ENCODE measurements at regions not wholly inside any gene's neighbourhood (a gene's known extent, or its start where the extent isn't known, plus 50 kb on each side); places are given as distances from the start of the nearest gene placed in this dataset.
"Not testable (repeated sequence)": the region's sequence is repeated elsewhere in the genome, so short reads cannot be mapped to it uniquely, and the experiment has no call there.

DNA sequence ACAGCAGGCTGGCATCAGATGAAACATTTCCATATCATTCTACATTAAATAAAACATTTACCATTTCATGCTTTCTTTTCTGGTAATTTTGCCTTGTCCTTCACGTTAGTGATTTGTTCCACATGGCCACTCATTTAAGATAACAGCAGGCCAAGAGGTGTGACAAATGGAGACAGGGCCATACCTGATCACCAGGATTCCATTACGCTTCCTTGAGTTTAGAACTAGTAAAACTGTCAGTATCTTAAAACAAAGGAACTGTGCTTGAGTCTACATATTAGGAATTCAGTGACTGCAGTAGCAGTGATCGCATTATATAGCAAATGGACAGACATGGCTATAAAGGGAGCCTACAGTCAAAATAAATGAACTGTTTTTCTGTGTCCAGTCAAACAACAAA lies 155.1 kb upstream of the FSHR start:
- DNase-seq (ENCODE audit: low spot score), result no peak

DNA sequence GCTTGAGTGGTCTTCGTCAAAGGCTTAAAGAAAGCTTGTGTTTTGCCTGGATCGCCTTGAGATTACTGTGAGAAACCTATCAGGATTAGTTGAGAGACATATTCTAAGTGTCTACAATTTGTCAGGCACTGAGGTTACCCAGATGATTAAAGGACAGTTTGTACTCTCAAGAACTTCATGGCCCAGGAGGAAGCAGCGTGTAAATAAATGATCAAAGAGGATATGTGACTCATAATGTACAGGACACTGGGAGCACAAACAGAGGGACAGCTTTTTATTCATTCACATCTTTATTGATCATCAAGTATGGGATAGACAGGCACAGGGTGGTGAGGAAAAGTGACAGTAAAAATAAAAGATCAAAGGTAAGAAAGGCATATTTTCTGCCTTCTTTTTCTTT lies 152.6 kb upstream of the FSHR start:
- DNase-seq (ENCODE audit: low spot score), result no peak

DNA sequence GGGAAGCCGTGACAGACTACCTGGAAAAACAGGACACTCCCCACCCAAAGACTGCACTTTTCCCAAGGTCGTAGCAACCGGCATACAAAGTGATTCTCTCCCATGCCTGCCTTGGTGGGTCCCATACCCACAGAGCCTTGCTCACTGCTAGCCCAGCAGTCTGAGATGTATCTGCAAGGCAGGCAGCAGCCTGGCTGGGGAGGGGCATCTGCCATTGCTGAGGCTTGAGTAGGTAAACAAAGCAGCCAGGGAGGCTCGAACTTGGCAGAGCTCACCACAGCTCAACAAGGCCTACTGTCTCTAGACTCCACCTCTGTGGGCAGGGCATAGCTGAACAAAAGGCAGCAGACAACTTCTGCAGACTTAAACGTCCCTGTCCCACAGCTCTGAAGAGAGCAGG lies 144.4 kb upstream of the FSHR start:
- not testable (repeated sequence) for DNase-seq (ENCODE audit: low spot score)

DNA sequence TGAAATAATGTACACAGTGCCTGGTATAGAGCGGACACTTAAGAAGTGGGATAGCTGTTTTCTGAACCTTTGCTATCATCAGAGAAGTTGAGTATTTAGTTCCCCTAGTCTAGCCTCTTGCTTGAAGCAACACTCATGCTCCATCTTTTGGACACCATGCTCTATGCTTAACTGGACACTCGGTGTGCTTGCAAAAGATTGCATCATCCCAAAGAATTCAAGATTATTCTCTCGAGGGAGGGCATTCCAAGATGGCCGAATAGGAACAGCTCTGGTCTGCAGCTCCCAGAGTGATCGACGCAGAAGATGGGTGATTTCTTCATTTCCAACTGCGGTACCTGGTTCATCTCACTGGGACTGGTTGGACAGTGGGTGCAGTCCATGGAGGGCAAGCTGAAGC lies 143.9 kb upstream of the FSHR start:
- no peak for DNase-seq (ENCODE audit: low spot score)

DNA sequence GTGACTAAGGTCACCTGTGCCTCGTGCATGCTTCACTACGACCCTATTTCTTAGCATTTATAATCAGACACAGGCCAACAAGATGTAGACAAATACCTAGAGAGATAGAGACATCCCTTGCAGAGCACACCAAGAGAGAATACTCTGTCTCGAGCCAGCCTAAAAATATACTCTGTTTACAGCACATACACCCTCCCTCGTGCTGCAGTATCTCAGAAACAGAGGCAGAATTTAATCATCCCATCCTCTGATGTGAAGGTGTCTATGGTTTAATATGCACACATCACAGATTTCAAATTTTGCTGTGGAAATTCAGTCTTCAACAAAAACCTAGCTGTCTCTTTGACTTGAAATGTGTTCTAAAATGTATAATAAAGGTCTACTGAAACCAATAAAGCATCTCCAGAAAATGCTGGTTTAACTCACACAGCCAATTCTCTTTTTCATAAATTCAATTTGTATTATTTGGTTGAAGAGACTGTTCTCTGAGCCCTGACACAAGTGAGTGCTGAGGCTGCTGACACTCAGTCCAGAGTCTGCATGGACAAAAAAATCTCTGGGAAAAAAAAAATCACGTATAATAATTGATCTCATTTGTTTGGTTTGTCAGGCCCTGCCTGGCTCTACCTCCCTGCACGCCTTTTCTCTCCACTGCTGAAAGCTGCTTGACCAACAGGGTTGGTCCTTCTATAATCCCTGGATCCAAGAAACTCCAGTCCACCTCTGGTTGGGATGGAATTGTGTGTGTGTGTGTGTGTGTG lies 142.0 kb upstream of the FSHR start:
- DNase-seq (ENCODE audit: low spot score), result no peak

DNA sequence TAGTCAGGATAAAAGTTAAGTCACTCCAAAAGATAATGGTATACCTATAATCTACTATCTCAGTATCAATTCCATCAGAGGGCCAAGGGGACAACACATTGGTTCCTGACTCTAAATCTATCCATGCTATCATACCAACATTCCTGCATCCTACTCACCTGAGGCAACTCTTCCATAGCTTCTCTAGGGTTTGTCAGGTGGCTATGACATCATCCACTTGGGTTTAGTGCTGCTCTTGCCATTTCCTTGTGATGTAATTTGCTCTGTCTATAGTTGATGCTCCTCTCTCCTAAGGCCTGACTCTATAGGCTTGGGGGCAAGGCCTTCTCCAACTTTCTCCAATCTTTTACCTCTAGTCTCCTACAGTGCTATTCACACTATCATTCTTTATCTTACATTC lies 139.9 kb upstream of the FSHR start:
- no peak for DNase-seq (ENCODE audit: low spot score)

DNA sequence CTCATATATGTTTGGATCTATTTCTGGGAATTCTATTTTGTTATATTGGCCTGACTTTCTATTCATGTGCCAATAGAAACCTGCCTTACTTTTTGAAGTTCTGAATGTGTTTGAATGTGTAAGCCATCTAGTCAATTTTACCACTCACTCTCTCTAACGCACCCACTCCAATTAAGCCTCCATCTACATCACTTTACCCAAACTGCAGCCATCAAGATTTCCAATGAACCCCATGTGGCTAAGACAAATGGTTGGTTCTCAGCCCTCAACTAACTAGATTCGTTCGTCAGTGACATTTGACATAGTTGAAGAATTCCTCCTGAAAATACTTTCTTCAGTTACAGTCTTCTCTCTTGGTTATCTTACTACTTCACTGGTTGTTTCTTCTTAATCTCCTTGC lies 137.3 kb upstream of the FSHR start:
- no peak for DNase-seq (ENCODE audit: low spot score)

DNA sequence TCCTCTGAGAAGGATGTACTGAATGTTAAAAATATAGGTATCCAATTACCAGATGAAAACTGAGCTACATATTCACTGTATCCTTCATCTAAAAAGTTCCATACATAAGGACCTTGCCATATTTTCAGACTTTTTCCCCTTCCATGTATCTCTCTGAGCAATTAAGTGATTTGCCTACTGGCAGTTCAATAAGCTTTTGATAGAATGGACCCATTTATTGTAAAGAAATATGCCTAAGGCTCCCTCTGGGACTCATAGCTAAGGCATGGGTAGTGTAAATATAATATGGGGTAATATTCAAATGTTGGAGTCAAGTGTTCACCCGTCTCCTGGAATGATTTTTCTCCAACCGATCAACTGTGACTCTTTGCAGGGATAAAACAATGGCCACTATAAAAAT lies 135.4 kb upstream of the FSHR start:
- DNase-seq (ENCODE audit: low spot score), result no peak

DNA sequence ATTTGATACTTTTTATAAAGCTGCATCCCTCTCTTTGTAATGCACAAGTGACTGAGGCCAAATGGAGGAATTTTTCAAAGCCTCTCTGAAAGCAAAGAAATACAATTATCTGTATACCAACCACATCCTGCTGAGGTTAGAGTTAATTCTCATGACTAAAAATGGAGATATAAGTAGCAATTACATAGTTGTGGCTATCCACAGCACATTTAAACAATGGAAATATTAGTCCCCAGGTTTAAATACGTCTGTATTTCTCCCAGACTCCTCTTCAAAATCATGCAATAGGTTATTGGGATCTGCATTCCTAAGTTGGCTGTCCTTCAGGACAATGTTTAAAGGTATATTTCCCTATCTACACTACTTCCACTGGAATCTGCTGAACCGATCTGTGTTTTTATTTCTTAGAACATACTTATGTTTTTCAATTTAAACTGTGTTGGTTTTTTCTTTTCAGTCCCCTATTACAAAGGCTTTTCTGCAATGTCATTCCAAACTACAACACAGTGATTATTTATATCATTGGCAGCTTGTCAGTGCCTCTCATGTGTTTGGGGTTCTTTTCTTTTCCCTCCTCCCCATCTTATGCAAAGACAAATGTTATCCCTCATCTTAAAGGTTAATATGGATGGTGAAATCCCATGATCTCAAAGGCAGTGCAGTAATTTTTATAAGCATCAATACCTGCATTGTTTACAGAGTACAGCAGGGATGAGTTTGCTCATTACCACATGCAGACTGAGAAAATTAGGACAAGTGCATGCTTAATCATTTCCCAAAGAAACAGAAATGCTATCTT lies 134.8 kb upstream of the FSHR start:
- DNase-seq (ENCODE audit: low spot score), result no peak

DNA sequence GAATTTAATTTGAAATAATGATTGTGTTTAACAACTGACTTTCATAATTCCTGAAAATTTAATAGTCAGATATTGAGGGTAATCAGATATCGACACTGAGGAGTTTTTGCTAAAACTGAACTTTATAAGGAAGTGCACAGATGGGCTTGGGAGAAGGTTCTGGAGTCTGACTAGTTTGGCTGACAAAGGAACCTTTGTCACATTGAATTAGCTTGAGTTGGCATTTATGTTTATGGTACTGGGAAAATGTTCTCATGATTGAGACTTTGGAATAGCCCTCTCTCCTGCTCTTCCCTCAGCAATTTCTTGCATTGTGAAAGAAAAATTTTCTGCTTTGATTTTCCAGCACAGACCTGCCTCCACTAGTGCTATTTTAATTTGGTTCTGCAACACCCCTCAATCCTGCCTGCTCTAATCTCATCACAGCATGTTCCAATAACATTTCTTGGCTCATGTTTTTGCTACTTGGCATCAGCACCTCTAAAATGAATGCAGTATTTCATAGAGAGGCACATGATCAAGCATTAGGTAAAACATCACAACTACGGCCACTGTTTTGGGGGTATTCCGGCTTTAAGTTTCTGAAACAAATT lies 133.9 kb upstream of the FSHR start:
- DNase-seq (ENCODE audit: low spot score), result no peak

DNA sequence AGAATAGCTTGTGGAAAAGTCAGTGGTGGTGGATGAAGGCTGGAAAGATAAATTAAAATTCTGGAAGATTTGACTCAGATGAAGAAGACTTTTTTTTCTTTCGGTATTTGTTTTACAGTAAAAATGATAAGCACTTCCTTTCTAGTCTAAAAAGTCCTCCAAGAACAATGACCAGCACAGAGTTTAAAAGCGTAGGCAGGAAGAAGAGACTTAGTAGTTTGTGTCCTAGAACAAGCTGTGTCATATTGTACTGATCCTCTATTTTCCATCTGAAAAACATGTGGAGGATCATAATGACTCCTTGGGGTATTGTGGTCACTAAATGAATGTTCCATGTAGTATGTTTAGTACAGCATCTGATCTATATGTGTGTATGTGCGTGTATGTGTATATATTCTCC lies 132.4 kb upstream of the FSHR start:
- DNase-seq (ENCODE audit: low spot score), result no peak

DNA sequence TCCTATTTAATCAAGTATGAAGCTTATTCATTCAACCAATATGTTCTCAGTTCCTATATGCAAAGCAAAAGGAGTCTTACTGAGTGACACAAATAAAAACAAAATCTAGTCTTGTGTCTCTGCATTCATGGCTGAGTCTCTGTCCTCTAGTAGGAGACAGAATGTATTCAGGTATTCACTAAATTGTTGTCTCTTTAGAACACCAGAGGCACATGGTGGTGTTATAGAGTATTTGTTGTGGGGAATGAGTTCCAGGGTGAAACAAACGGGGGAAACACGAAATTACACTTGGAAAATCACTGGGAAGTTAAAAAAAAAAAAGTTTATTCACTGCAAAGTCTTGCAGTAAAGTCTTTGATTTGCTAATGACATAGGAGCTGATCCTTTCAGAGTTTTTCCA lies 131.7 kb upstream of the FSHR start:
- no peak for DNase-seq (ENCODE audit: low spot score)

DNA sequence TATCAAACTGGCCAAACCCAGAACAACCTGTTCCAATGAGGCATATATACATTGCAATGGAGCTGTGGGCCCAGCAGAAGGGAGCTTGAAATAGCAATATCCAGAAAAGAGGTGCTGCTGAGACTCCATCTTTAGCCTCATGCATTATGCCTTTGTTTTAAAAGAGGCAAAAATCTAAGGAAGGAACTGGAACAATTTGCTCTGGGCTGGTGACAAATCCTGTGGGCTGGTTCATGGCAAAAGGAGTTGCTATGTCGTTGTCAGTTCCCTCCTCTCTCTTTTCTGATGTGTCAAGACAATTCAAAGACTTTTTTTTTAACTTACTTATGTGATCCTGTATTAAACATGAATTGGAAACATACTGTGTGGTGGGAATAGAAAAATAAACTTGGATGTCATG lies 124.2 kb upstream of the FSHR start:
- no peak for DNase-seq (ENCODE audit: low spot score)

DNA sequence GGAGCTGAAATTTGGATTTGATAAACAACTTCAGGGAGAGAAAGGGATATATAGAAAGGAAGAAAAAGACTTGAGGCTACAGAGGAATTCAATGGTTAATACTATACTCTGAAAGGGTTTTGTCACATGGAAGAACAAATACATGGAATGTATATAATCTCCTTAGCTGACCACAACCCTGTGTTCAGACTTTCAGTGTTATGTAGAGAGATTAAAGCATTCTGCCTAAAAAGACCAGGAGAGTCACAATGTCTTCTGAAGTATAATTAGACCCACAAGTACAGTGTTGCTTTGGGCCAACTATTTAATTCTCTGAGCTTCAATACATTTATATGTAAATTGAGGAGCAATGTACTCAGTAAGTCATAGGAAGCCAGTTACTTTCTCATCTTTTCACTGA lies 123.8 kb upstream of the FSHR start:
- no peak for DNase-seq (ENCODE audit: low spot score)

DNA sequence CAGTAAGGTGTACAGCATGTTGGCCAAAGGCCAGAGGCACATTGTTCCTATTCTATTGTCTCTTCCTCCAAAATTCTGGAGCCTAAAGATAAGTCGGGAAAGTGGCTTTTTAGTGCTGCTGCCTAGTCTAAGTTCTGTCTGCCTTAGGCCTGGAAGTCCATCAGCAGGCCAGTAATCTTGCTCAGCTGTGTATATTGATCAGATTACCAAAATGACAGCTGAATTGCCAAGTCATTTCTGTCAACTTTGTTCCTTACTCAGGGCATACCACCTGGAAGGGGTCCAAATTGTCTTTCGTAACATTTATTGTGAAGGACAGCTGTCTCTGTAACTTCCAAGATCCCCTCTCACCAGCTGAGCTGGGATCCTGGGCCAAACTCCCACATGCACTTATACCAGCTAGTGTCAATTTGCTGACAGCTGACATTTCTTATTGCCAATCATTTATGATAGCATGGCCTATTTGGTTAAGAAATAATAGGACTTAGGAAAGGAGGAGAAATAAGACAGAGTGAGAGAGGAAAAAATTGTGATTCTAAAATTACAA lies 116.8 kb upstream of the FSHR start:
- DNase-seq (ENCODE audit: low spot score), result no peak

DNA sequence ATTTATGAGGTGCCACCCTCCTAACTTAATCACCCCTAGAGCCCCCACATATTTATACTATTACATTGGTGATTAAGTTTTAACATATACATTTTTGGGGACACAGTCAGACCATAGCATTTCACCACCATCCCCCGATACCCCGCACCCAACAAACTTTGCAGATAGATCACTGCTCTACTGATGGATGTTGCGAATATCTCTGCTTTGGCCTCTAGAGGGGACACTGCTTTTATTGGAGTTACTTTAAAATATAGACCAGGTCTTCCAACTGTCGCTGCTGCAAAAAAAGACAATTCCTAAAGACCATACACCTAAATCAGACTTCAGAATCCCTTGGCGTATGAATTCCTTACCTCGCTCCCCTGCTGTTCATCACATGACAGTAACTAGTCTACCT lies 115.8 kb upstream of the FSHR start:
- no peak for DNase-seq (ENCODE audit: low spot score)

DNA sequence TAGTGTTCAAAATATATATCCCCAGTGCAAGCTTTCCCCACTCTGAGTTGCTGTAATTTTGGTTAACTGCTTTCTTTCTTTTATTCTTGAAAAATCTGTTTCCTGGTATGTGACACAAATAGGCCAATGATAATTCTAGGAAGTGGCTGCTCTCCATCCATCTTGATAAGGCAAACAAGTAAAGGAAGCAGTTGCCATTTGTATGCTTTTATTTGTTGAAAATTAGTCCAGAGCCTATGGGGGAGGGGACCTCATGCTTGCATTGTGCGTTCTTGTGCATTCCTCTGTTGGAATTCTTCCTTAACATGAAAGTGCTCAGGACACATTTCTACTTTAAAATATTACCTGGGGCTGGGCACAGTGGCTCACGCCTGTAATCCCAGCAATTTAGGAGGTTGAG lies 111.2 kb upstream of the FSHR start:
- DNase-seq (ENCODE audit: low spot score), result no peak

DNA sequence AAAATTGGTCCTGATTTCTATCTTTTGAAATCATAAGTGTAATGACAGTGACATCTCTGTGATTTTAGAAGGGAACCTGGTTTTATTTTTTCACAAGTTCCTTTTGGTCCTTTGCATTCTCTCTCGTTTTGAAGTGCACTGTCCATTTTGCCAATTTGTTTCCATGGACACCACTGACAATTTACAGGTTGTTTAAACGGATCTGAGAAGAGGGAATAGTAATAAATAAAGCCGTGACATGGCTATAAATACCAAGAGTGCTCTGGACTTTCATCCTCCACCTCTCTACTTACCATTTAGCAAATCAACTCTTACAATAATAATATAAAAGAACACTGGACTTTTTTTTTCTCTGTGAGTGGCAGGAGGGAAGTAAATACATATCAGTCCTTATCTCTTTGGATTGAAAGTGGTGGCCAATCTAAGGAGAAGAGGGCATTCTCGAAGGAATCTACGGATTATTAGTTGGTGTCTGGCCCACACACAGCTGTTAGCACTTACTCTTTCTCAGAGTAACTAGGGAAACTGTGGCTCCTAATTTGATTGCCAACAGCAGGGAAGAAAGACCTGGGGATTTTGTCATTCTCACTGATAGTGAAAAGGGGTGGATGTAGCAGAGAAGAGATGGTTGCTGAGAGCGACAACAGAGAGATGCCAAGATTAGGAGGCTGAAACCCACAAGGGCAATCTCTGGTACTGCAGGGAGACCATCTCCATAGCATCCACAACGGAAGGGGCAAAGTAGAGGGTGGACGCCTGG lies 108.7 kb upstream of the FSHR start:
- no peak for DNase-seq (ENCODE audit: low spot score)

DNA sequence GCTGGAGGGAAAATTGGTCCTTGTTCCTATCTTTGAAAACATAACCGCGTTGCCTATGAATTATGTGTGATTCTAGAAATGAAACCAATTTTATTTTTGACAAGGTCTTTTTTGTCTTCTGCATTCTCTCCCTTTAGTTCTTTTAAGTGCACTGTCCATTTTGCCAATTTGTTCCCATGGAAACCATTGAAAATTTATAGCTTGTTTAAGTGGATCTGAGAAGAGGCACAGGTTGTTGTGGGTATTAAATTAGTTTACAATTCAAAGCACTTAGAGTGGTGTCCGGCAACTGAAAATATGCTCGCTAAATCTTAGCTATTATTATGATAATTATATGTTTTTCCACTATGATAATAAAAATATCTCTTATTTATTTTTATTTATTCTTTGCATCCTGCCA lies 107.5 kb upstream of the FSHR start:
- no peak for DNase-seq (ENCODE audit: low spot score)

DNA sequence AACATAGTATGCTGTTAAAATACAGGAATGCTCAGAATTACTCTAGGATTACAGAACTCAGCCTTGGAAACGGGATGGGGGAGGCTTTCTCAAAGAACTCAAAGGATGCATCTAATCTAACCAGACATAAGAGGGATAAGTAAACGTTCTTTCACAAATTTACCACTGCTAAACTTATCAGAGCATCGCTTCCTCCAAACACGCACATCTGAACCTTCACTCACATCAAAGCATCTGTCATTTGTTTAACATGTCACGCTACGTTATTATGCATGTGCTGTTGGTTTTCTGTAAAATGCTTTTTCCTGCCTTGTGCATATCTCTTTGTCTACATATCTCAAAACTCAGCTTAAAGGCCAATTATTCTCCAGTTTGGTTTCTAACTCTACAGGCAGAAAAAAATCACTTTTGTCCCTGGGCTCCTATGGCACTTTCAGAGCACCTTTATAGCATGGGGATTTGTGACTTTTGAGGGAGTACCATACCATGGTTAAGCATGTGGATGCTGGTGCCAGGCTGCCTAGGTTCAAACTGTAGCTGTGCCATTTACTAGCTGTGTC lies 106.7 kb upstream of the FSHR start:
- no peak for DNase-seq (ENCODE audit: low spot score)

DNA sequence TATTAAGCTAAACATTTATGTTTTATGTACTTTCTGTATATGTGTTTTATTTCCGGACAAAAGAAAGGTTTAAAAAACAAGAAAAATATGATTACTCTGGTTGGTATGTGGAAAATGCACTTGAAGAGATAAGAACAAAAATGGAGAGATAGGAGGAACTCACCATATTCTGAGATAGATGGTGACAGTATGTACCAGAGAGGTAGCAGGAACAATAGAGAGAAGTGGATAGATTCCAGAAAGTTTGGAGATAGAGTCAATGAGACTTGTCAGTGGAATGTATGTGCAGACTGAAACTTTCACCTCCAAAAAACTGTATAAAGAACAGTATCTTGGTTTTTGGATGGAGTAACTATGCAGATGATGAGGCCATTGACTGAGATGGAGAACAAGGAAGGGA lies 105.6 kb upstream of the FSHR start:
- no peak for DNase-seq (ENCODE audit: low spot score)

DNA sequence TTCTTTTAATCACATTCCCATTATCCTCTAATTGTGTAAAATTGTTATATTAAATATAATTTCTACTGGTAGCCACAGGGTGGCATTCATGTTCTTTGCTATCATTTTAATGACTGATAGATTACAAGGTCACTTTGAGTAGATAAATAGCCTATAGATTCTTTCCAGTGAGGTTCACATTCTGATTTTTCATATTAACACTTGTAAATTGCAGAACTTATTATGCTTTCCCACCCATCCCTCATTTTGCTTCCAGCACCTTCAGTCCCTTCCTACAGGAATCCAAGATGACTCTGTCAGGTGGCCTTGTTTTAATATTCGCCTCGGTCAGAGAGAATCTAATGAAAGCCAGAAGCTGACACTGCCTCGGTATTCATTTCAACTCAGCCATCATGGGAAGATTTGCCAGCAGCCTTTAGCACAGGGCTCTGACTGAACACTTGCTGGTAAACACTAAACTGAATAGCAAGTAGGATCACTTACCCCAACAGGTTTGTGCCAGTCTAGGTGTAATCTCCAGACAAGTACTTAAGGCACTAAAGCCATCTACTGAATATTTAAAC lies 101.2 kb upstream of the FSHR start:
- DNase-seq (ENCODE audit: low spot score), result peak; percentile 4
